SKM-1 treated with dmso at 0.1 percent for 144 hours (cell line): ENCODE measurements at regions not wholly inside any gene's neighbourhood (a gene's known extent, or its start where the extent isn't known, plus 50 kb on each side); places are given as distances from the start of the nearest gene placed in this dataset.
"Not testable (repeated sequence)": the region's sequence is repeated elsewhere in the genome, so short reads cannot be mapped to it uniquely, and the experiment has no call there.

Source experiments
- DNase-seq: peaks from one replicate; lab custom pipeline; 2025; ENCODE audit not compliant: unreplicated experiment; lab: John Stamatoyannopoulos, UW

- no peak for DNase-seq
Observed at GRCh38 chr4:125794989-125795388, 480.2 kb downstream of the FAT4 start.

- no peak for DNase-seq
Observed at GRCh38 chr4:125796138-125796537, 481.4 kb downstream of the FAT4 start.

- DNase-seq = not testable (repeated sequence)
Observed at GRCh38 chr4:125797621-125798020, 482.9 kb downstream of the FAT4 start.

GRCh38 chr4:125801373-125801772, 486.6 kb downstream of the FAT4 start:
- no peak for DNase-seq

- DNase-seq = no peak
Observed at GRCh38 chr4:125801924-125802323, 487.2 kb downstream of the FAT4 start.

GRCh38 chr4:125808022-125808421, 493.3 kb downstream of the FAT4 start:
- no peak for DNase-seq

- no peak for DNase-seq
Observed at GRCh38 chr4:125808570-125808969, 493.8 kb downstream of the FAT4 start.

- no peak for DNase-seq
Observed at GRCh38 chr4:125811892-125812291, 497.1 kb downstream of the FAT4 start.

GRCh38 chr4:125826801-125827695, 512.3 kb downstream of the FAT4 start:
- no peak for DNase-seq

GRCh38 chr4:125827696-125828052, 512.9 kb downstream of the FAT4 start:
- DNase-seq = no peak

- DNase-seq = no peak
Observed at GRCh38 chr4:125828346-125828745, 513.6 kb downstream of the FAT4 start.

GRCh38 chr4:125832161-125832560, 517.4 kb downstream of the FAT4 start:
- no peak for DNase-seq

GRCh38 chr4:125836597-125837195, 521.9 kb downstream of the FAT4 start:
- DNase-seq = peak; percentile 8

GRCh38 chr4:125837493-125838201, 522.9 kb downstream of the FAT4 start:
- DNase-seq = no peak

GRCh38 chr4:125838202-125838601, 523.4 kb downstream of the FAT4 start:
- no peak for DNase-seq

GRCh38 chr4:125838924-125839323, 524.2 kb downstream of the FAT4 start:
- DNase-seq = no peak

GRCh38 chr4:125843947-125844346, 529.2 kb downstream of the FAT4 start:
- no peak for DNase-seq

- no peak for DNase-seq
Observed at GRCh38 chr4:125847518-125847917, 532.8 kb downstream of the FAT4 start.

- no peak for DNase-seq
Observed at GRCh38 chr4:125849869-125850268, 535.1 kb downstream of the FAT4 start.

GRCh38 chr4:125891597-125892258, 577.0 kb downstream of the FAT4 start:
- DNase-seq = no peak

GRCh38 chr4:125904802-125905201, 590.0 kb downstream of the FAT4 start:
- DNase-seq = no peak
